ENCODE measurements at regions not wholly inside any gene's neighbourhood (a gene's known extent, or its start where the extent isn't known, plus 50 kb on each side); places are given as distances from the start of the nearest gene placed in this dataset.
"Not testable (repeated sequence)": the region's sequence is repeated elsewhere in the genome, so short reads cannot be mapped to it uniquely, and the experiment has no call there.

DNA sequence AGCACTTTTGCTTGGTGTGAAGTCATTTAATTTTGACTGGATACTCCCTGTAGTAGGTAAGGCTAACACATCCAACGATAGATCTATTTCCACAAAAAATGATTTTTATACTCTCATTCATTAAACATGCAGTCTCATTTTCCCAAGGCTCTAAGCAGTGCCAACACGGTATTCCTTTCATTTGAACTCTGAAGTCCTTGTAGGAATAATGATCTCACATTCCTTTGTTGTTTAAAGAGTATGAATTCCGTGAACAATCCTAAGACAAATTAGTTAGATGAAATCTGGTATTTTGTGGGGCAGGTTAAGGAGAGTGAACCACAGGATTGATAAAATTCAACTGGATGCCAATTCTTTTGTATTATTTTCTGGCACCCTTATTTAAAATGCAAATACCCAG lies 66.6 kb downstream of the LACC1 start:
- DNase-seq: no peak

DNA sequence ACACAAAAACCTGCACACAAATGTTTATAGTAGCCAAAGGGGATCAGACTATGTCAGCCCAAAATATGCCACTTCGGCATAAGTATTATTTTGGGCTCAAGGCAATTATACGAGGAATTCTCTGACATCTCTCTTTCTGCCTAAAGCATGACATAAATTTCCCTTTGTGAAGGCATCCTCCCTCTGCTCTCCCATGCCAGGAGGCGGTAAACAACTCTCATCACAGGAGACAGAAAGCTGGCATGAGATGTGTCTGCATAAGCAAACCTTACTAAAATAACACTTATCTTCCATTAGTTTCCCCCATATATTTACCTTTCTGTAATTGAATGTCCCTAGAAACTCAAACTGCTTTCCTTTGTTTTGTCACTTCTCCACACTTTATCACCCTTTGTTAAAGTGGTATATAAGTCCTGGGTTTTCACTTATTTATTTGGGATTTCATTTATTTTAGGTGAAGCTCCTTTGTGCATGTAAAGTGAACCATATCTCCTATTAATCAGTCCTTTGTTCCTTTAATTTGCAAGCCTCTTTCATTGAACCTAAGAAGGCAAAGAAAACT lies 68.3 kb downstream of the LACC1 start:
- no peak for DNase-seq

DNA sequence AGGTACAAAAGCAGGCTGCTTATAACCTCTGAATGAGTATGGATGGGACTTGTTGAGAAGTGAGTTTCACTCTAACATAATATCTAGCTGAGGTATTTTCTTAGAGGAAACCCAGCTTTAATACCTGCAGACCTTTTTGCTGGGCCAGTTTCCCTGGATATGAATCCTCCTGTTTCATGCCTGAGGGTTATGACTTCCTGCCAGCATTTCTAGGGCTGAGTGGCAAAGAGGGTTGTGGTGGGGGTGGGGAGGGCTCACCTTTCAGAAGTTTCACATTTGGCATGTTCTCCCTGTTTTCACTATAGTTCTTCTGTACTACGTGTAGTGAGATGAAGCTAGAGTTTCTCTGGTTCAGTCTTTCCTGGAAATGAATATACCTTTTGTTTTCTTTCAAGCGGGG lies 73.7 kb downstream of the LACC1 start:
- DNase-seq: no peak

DNA sequence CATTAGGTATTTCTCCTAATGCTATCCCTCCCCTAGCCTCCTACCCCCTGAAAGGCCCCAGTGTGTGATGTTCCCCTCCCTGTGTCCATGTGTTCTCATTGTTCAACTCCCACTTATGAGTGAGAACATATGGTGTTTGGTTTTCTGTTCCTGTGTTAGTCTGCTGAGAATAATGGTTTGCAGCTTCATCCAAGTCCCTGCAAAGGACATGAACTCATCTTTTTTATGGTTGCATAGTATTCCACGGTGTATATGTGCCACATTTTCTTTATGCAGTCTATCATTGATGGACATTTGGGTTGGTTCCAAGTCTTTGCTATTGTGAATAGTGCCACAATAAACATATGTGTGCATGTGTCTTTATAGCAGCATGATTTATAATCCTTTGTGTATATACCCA lies 77.3 kb downstream of the LACC1 start:
- not testable (repeated sequence) for DNase-seq

DNA sequence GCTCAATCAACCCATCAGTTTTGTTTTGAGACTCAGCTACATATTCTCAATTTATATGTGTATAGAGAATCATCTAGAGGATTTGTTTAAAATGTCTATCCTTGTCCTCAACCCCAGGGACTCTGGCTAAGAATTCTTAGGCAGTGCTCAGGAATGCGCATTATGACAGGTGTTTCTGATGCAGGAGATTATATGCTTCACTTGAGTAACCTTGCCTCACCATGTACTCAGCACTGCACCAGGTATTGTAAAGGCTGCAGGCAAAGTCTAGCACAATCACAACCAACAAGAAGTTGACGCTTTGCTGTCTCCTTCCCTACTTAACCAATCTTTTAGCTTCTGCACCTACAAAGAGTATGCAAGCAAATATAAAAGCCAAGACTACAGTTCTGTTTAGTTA lies 79.6 kb downstream of the LACC1 start:
- DNase-seq: no peak

DNA sequence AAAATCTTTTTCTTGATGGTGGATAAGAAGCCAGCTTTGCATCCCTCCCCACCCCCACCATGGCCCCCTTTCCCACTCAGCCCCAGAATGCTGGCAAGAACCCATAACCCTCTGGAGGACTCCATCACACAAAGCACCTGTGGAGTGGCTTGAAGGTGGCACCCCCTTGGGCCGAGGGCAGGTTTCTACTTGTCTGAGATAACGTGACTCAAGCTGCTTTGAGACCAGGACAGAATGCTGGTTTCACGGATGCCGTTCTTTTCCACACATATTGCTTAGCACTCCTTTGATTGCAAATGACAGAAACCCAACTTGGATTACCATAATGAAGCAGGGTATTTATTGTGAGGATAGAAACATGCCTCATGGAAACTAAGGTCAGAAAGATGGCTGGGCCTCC lies 82.2 kb downstream of the LACC1 start:
- DNase-seq: no peak

DNA sequence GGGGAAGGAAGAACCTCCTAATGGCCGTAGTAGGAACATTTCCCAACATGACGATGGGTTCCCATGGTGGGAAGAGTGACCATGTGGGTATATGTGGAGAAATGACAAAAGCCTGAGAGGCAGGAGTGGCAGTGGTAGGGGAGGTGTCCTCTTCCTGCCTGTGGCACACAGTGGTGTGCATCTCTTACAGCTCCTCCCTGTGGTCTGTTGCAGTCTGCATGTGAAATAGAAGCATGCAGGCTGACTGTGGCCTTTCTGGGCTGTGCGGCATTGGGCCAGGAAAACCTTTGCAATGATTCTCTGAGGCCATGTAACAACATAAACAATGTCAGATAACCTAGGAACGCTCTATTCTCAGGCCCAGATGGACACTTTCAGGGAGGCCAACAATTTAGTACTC lies 84.0 kb downstream of the LACC1 start:
- DNase-seq: peak in 1 of 2 experiments; percentile 7

DNA sequence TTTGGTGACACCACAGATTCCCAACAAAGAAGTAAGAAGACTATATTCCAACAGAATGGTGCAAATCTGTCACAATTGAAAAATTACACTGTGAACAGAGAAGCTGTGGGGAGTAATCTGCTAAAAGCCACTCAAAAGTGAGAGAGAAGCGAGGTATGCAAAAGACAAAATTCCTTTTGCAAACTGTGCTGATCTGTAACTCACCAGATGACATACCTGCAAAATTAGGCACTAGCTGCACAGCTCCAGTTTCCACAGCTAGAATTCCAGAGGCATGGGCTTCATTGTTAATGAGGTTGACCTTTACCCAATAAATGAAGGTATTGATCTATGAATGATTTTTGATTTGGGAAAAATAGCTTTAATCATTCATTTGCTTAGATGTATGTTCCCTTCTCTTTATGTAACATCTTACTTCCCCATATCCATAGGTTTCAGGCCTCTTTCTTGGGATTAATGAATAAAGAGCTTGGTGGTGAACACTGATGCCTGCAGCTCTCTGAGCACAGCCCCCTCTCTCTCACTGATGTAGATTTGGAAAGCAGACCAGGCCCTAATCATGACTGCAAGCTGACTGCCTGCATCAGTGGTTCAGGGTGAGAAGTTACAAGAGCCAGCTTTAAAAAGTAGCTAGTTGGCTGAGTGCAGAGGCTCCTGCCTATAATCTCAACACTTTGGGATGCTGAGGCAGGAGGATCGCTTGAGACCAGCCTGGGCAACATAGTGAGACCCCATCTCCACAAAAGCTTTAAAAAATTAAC lies 85.2 kb downstream of the LACC1 start:
- no peak for DNase-seq

DNA sequence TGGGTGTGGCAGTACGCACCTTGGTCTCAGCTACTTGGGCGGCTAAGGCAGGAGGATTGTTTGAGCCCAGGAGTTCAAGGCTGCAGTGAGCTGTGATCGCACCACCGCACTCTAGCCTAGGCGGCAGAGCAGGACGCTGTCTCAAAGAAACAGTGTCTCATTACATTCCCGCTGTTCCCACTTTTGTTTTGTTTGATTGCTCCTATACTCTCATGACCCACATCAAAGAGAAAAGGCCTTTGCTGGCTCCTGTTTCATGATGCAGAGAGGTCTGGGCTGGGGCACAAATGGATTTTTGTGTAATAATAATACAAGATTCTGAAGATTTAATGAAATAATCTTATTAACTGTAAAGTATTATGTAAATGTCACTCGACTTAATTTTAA lies 85.7 kb downstream of the LACC1 start:
- DNase-seq: no peak

DNA sequence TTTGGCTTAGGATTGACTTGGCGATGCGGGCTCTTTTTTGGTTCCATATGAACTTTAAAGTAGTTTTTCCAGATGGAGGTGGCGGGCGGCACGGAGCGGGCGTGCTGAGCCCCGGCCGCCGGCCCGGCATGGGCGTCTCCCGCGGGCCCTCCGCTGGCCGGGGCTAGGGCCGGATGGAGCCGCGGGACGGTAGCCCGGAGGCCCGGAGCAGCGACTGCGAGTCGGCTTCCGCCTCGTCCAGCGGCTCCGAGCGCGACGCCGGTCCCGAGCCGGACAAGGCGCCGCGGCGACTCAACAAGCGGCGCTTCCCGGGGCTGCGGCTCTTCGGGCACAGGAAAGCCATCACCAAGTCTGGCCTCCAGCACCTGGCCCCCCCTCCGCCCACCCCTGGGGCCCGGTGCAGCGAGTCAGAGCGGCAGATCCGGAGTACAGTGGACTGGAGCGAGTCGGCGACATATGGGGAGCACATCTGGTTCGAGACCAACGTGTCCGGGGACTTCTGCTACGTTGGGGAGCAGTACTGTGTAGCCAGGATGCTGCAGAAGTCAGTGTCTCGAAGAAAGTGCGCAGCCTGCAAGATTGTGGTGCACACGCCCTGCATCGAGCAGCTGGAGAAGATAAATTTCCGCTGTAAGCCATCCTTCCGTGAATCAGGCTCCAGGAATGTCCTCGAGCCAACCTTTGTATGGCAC lies 88.7 kb downstream of the LACC1 start:
- not testable (repeated sequence) for DNase-seq

DNA sequence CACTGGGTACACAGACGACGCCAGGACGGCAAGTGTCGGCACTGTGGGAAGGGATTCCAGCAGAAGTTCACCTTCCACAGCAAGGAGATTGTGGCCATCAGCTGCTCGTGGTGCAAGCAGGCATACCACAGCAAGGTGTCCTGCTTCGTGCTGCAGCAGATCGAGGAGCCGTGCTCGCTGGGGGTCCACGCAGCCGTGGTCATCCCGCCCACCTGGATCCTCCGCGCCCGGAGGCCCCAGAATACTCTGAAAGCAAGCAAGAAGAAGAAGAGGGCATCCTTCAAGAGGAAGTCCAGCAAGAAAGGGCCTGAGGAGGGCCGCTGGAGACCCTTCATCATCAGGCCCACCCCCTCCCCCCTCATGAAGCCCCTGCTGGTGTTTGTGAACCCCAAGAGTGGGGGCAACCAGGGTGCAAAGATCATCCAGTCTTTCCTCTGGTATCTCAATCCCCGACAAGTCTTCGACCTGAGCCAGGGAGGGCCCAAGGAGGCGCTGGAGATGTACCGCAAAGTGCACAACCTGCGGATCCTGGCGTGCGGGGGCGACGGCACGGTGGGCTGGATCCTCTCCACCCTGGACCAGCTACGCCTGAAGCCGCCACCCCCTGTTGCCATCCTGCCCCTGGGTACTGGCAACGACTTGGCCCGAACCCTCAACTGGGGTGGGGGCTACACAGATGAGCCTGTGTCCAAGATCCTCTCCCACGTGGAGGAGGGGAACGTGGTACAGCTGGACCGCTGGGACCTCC lies 89.4 kb downstream of the LACC1 start:
- DNase-seq: not testable (repeated sequence)

DNA sequence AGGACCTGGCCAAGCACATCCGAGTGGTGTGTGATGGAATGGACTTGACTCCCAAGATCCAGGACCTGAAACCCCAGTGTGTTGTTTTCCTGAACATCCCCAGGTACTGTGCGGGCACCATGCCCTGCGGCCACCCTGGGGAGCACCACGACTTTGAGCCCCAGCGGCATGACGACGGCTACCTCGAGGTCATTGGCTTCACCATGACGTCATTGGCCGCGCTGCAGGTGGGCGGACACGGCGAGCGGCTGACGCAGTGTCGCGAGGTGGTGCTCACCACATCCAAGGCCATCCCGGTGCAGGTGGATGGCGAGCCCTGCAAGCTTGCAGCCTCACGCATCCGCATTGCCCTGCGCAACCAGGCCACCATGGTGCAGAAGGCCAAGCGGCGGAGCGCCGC lies 90.2 kb downstream of the LACC1 start:
- not testable (repeated sequence) for DNase-seq

DNA sequence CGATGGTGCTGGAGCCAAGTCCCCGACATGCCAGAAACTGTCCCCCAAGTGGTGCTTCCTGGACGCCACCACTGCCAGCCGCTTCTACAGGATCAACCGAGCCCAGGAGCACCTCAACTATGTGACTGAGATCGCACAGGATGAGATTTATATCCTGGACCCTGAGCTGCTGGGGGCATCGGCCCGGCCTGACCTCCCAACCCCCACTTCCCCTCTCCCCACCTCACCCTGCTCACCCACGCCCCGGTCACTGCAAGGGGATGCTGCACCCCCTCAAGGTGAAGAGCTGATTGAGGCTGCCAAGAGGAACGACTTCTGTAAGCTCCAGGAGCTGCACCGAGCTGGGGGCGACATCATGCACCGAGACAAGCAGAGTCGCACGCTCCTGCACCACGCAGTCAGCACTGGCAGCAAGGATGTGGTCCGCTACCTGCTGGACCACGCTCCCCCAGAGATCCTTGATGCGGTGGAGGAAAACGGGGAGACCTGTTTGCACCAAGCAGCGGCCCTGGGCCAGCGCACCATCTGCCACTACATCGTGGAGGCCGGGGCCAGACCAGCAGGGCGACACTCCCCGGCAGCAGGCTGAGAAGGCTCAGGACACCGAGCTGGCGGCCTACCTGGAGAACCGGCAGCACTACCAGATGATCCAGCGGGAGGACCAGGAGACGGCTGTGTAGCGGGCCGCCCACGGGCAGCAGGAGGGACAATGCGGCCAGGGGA lies 91.0 kb downstream of the LACC1 start:
- not testable (repeated sequence) for DNase-seq

DNA sequence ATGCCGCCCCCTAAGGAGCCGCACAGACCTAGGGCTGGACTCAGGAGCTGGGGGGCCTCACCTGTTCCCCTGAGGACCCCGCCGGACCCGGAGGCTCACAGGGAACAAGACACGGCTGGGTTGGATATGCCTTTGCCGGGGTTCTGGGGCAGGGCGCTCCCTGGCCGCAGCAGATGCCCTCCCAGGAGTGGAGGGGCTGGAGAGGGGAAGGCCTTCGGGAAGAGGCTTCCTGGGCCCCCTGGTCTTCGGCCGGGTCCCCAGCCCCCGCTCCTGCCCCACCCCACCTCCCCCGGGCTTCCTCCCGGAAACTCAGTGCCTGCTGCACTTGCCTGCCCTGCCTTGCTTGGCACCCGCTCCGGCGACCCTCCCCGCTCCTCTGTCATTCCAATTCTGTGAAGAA lies 91.6 kb downstream of the LACC1 start:
- DNase-seq: not testable (repeated sequence)

DNA sequence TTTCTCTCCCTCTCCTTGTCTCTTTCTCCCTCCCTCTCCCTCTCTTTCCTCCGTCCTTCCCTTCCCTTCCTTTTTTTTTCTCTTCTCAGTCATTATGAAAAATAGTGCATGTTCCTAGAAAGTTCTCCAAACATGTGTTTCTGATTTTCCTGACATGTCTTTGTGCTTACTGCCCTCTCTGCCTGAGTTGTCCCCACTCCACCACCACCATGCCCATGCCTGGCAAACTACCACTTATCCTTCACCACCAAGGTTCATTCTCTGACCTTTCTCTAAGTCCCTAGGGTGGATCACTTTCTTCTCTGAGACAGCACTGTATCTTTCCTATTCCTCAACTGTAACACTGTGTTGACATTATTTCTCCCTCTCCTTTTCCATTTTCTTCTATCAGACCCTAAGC lies 98.2 kb downstream of the LACC1 start:
- DNase-seq: no peak

DNA sequence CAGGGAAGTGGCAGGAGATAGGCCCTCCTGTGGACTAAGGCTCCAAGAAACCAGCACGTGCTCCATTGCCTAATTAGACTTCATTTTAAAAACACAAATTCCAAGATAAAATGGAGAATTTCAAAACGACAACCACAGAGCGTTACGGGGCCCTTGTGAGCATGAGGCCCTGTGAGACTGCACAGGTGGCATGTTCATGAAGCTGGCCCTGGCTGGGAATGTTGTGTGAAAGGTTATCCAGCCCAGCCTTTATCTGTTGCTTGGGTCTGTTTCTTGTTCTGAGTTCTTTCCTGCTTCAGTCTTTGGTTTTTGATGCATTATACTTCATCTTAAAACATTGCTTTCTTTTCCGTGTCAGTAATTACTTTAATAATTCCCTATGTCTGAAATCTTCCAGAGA lies 99.0 kb downstream of the LACC1 start:
- DNase-seq: no peak

DNA sequence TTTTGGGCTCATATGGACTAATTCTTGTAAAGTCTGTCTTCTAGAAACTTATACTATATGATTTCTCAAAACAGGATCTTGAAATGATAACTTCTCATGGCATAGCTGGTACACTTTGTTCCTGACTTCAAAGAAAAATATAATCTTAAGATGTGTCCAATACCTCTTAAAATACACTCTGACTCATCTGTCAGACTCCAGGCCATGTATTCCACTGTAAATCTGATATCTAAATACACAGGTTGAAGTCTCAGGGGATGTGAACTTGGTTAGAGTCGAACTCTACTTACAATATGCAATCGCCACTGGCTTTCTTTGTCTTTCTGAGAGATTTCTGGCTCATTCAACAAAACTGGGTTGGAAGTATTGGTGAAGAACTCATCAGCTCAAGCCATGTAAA lies 99.8 kb downstream of the LACC1 start:
- DNase-seq: no peak

DNA sequence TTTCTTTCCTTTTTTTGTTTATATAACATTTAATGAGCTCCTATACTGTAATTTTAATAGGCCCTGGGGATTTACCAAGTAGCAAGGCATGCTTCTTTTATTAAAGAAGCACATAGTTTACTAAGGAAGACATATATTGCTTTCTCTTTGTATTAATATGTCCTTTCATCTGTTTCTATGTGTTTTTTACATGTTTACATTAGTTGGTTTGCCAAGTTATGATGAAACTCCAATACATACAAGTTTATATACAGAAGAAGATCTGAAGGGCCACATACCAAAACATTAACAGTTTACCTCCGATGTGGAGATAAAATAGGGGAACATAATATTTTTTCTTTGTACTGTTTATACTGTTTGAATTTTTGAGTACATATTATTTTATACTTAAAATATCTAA lies 100.9 kb downstream of the LACC1 start:
- no peak for DNase-seq

DNA sequence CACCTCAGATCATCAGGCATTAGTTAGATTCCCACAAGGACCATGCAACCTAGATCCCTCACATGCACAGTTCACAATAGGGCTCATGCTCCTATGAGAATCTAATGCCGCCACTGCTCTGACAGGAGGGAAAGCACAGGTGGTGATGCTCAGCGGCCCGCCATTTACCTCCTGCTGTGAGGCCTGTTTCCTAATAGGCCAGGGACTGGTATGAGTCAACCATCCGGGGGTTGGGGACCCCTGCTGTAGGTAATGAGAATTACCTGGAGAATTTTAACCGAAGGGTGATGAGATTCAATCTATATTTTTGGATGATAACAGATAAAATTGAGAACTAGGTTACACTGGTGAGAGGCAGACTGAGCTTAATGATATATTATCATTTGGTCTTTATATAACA lies 101.4 kb downstream of the LACC1 start:
- no peak for DNase-seq

DNA sequence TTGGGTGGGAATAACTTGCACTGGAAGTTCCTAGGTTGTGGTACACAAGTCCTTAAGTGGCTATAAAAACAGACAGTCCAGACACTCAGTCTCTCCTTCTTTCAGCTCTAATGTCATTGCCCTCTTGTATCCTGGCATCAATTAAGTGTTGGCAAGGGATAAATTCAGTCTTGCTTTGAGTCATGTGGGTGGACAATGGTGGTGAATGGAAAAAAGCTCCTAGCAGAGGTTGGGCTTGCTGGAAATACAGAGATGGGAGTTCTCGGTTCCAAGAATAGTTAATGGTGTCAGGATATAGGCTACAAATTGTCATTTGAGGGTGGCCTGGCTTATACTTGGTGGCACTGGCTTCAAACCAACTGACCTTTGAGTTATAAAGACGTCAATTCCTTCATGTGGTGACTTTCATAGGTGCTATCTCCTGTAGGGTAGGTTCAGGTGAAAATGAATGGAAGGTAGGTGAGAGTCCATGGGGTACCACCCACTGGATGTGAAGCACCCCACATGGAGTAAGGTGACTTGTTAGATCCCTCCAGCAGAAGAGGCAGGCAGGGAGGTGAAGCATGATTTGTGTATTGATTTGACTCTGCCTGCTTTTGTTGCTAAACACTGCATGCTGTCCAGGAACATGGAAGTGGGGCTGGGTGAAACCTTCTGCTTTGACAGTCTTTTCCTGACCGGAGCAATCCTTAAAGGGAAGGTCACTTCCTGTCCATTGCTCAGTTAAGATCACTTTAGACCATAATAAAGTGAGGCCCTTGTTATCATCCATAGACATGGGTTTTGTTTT lies 102.0 kb downstream of the LACC1 start:
- DNase-seq: no peak

DNA sequence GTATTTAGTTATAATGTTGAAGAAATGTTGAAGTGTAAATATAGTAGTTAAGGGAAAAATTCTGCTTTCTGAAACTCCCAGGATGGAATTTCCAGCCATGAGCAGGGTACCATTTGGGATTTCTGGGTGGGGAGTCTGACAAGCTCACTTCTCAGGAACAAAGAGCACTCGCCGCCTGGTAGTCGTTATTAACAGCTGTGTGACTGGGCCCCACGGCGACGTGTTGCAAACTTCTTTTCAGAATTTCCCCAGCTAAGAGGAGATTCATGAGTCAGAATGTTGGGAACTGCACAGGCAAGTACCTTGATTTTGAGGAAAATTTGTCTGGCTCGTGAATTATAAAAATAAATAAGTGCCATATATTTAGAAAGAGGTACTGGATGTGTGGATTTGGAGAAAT lies 103.7 kb downstream of the LACC1 start:
- DNase-seq: no peak

DNA sequence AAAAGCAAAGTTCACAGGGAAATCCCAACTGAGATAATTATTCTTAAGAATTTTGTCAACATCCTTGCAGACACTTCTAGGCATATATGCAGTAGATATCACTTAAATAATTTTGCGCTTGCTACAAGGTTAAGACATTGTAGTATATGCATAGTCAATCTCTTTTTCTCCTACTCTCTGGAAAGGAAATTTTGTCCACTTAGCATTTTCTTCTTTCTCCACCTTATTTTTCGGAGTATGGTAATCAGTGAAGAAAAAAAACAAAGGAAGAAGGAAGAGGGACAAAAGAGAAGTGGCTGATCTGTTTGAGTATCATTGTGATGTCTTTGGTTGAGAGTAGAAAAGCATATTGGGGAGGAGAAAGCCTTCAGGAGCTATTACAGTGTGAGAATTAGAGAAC lies 104.6 kb downstream of the LACC1 start:
- DNase-seq: no peak

Measured in NCI-H526 (cell line).